ENCODE measurements at regions not wholly inside any gene's neighbourhood (a gene's known extent, or its start where the extent isn't known, plus 50 kb on each side); places are given as distances from the start of the nearest gene placed in this dataset.

DNA sequence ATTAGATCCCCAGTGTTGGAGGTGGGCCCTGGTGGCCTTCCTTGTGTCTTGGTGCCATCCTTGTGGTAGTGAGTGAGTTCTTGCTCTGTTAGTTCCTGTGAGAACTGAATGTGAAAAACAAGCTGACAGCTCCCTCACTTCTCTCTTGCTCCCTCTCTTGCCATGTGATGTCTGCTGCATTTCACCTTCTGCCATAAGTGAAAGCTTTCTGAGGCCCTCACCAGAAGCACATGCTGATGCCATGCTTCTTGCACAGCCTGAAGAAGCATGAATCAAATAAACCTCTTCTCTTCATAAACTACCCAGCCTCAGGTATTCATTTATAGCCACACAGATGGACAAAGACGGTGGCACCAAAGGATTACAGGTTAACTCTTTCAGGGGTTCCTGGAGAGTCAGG lies 166.1 kb upstream of the ETV3 start:
- Histone ChIP-seq H4K20me1 (ENCODE audit: insufficient read depth) (no peaks in the 10 kb centered on the region), H3K9me2 (ENCODE audit: insufficient read depth) (no peaks in the 10 kb centered on the region), H3K4me3 (no peak overlapping the region), H3K4me2 (no peak overlapping the region), H3K9me3 (ENCODE audit: insufficient read depth, low read depth) (no peaks in the 10 kb centered on the region), H3K27me3 (ENCODE audit: insufficient read depth, low read depth) (peaks cover 26% of the 10 kb centered on the region; the same call in 1 of the 2 replicates), H3K79me2 (ENCODE audit: low read depth) (no peaks in the 10 kb centered on the region), H3K36me3 (ENCODE audit: low read depth) (no peaks in the 10 kb centered on the region), H3F3A (ENCODE audit: insufficient read depth, low read depth) (no peaks in the 10 kb centered on the region), H2AFZ (no peak overlapping the region), H3K4me1 (replicated peaks; ENCODE audit: insufficient read depth) (no peaks in the 10 kb centered on the region), H3K27ac (no peak overlapping the region)
- ChIA-PET CTCF (no interaction called here), POLR2A (ENCODE audit: unreplicated experiment) (no interaction called here)
- TF ChIP-seq EZH2 (IDR thresholded peaks at IDR 0.05; ENCODE audit: low read depth), result no peak
- no TSS peak for BruUV-seq (replicated peaks)
- intact Hi-C loops (cut with micrococcal nuclease; ENCODE audit: unreplicated experiment), result no loop called here
- DNase-seq, result no peak

- H3F3A ChIP-seq (ENCODE audit: insufficient read depth, low read depth), result no peaks in the 10 kb centered on the region
- no peak overlapping the region for H2AFZ ChIP-seq
- CTCF ChIA-PET, result no interaction called here
- no peak overlapping the region for H3K27ac ChIP-seq
- H3K4me2 ChIP-seq, result no peak overlapping the region
- H3K9me2 ChIP-seq (ENCODE audit: insufficient read depth), result no peaks in the 10 kb centered on the region
- H3K4me3 ChIP-seq, result no peak overlapping the region
- POLR2A ChIA-PET (ENCODE audit: unreplicated experiment), result no interaction called here
- H3K79me2 ChIP-seq (ENCODE audit: low read depth), result no peaks in the 10 kb centered on the region
- no peaks in the 10 kb centered on the region for H4K20me1 ChIP-seq (ENCODE audit: insufficient read depth)
- intact Hi-C loops (cut with micrococcal nuclease; ENCODE audit: unreplicated experiment), result no loop called here
- H3K36me3 ChIP-seq (ENCODE audit: low read depth), result no peaks in the 10 kb centered on the region
- no peak for DNase-seq
- TF ChIP-seq EZH2 (IDR thresholded peaks at IDR 0.05; ENCODE audit: low read depth) (no peak), CTCF (conservative IDR thresholded peaks at IDR 0.05) (no peak)
- no TSS peak for BruUV-seq (replicated peaks)
- peaks cover 26% of the 10 kb centered on the region; the same call in 1 of the 2 replicates for H3K27me3 ChIP-seq (ENCODE audit: insufficient read depth, low read depth)
- no peaks in the 10 kb centered on the region for H3K4me1 ChIP-seq (replicated peaks; ENCODE audit: insufficient read depth)
- no peaks in the 10 kb centered on the region for H3K9me3 ChIP-seq (ENCODE audit: insufficient read depth, low read depth)
These were observed 164.5 kb upstream of the ETV3 start for GRCh38 chr1:157302724-157303123.

- POLR2A ChIA-PET (ENCODE audit: unreplicated experiment), result no interaction called here
These were observed 164.0 kb upstream of the ETV3 start for GRCh38 chr1:157302199-157302497.

More at GRCh38 chr1:157302199-157302497, 164.0 kb upstream of the ETV3 start:
- no TSS peak for BruUV-seq (replicated peaks)
- H3K4me3 ChIP-seq, result no peak overlapping the region
- H2AFZ ChIP-seq, result no peak overlapping the region
- H3F3A ChIP-seq (ENCODE audit: insufficient read depth, low read depth), result no peaks in the 10 kb centered on the region
- H3K4me2 ChIP-seq, result no peak overlapping the region
- no peaks in the 10 kb centered on the region for H4K20me1 ChIP-seq (ENCODE audit: insufficient read depth)
- TF ChIP-seq EZH2 (IDR thresholded peaks at IDR 0.05; ENCODE audit: low read depth) (no peak), CTCF (conservative IDR thresholded peaks at IDR 0.05) (no peak)
- no peak overlapping the region for H3K27ac ChIP-seq
- peaks cover 21% of the 10 kb centered on the region; the same call in 1 of the 2 replicates for H3K27me3 ChIP-seq (ENCODE audit: insufficient read depth, low read depth)
- H3K79me2 ChIP-seq (ENCODE audit: low read depth), result no peaks in the 10 kb centered on the region
- H3K9me3 ChIP-seq (ENCODE audit: insufficient read depth, low read depth), result no peaks in the 10 kb centered on the region
- H3K9me2 ChIP-seq (ENCODE audit: insufficient read depth), result no peaks in the 10 kb centered on the region; the same call in 1 of the 2 replicates
- no peaks in the 10 kb centered on the region for H3K4me1 ChIP-seq (replicated peaks; ENCODE audit: insufficient read depth)
- DNase-seq, result no peak
- CTCF ChIA-PET, result no interaction called here
- H3K36me3 ChIP-seq (ENCODE audit: low read depth), result no peaks in the 10 kb centered on the region
- intact Hi-C loops (cut with micrococcal nuclease; ENCODE audit: unreplicated experiment), result no loop called here

All from PC-9 (cell line).